HEK293 (cell line): ENCODE measurements at regions not wholly inside any gene's neighbourhood (a gene's known extent, or its start where the extent isn't known, plus 50 kb on each side); places are given as distances from the start of the nearest gene placed in this dataset.

Experiments
- CTCF ChIA-PET: fragments of 350-600 bp; formaldehyde crosslinking; extraction: SDS; loops from one replicate; lab custom pipeline; 2021; ENCODE audit warnings: antibody characterized with exemption; lab: Yijun Ruan, JAX
- POLR2A ChIA-PET: fragments of 300-600 bp; formaldehyde crosslinking; extraction: SDS; loops from one replicate; lab custom pipeline; 2020; ENCODE audit warnings: antibody characterized with exemption, inconsistent platforms; lab: Yijun Ruan, JAX
- H3K27ac ChIP-seq: fragments of 200-500 bp; sonication (Bioruptor generic); 2 replicates; pipeline ENCODE4 v1.5.1; 2014; ENCODE audit warnings: low read depth, low read length, control low read depth, inconsistent platforms; ENCODE audit errors: extremely low read depth
- H3K36me3 ChIP-seq, 2 experiments: fragments of 200-500 bp in 1 of 2; sonication (Bioruptor generic) in 1 of 2; 1 replicate in 1 of 2; 2 replicates in 1 of 2; pipeline ENCODE4 v1.5.1; 2014 to 2017; ENCODE audit warnings: inconsistent platforms in 2 of 2, low read length in 2 of 2; ENCODE audit not compliant: control insufficient read depth in 2 of 2, insufficient read depth in 1 of 2
- H3K4me1 ChIP-seq: fragments of 200-500 bp; sonication (Bioruptor generic); 2 replicates; pipeline ENCODE4 v1.5.1; 2014; ENCODE audit warnings: mild to moderate bottlenecking, low read length, inconsistent platforms; ENCODE audit not compliant: control insufficient read depth, insufficient read depth
- H3K4me3 ChIP-seq: 2 replicates; pipeline ENCODE4 v1.5.1; 2011; ENCODE audit warnings: low read depth, mild to moderate bottlenecking, control low read depth, low read length, moderate library complexity
- H3K9me3 ChIP-seq: fragments of 200-500 bp; sonication (Bioruptor generic); 2 replicates; pipeline ENCODE4 v1.5.1; 2014; ENCODE audit warnings: low read depth, low read length, inconsistent platforms; ENCODE audit not compliant: control insufficient read depth, insufficient read depth
- BCL11A ChIP-seq: fragments of 450-650 bp; formaldehyde crosslinking; IDR thresholded peaks from 2 replicates; pipeline ENCODE4 v1.5.1; 2016; ENCODE audit warnings: low read depth, missing biosample characterization, missing genetic modification characterization
- EGR2 ChIP-seq: fragments of 450-650 bp; formaldehyde crosslinking; IDR thresholded peaks from 2 replicates; pipeline ENCODE4 v1.5.1; 2016; ENCODE audit warnings: low read depth, missing biosample characterization, missing genetic modification characterization
- FEZF1 ChIP-seq: fragments of 450-650 bp; formaldehyde crosslinking; IDR thresholded peaks from 2 replicates; pipeline ENCODE4 v1.5.1; 2016; ENCODE audit warnings: missing biosample characterization, missing genetic modification characterization
- OSR2 ChIP-seq: fragments of 450-650 bp; formaldehyde crosslinking; IDR thresholded peaks from 2 replicates; pipeline ENCODE4 v1.5.1; 2016; ENCODE audit warnings: missing biosample characterization, missing genetic modification characterization
- SCRT1 ChIP-seq: fragments of 450-650 bp; formaldehyde crosslinking; IDR thresholded peaks from 2 replicates; pipeline ENCODE4 v1.5.1; 2016; ENCODE audit warnings: missing biosample characterization, missing genetic modification characterization, borderline replicate concordance
- SCRT2 ChIP-seq: fragments of 450-650 bp; formaldehyde crosslinking; IDR thresholded peaks from 2 replicates; pipeline ENCODE4 v1.5.1; 2016; ENCODE audit warnings: missing biosample characterization, missing genetic modification characterization
- SP2 ChIP-seq: fragments of 450-650 bp; formaldehyde crosslinking; IDR thresholded peaks from 2 replicates; pipeline ENCODE4 v1.5.1; 2016; ENCODE audit warnings: missing biosample characterization, missing genetic modification characterization
- SP7 ChIP-seq: fragments of 450-650 bp; formaldehyde crosslinking; IDR thresholded peaks from 2 replicates; pipeline ENCODE4 v1.5.1; 2016; ENCODE audit warnings: missing biosample characterization, missing genetic modification characterization
- ZBTB48 ChIP-seq: fragments of 450-650 bp; formaldehyde crosslinking; IDR thresholded peaks from 2 replicates; pipeline ENCODE4 v1.5.1; 2016; ENCODE audit warnings: missing biosample characterization, missing genetic modification characterization
- ZBTB8A ChIP-seq: fragments of 450-650 bp; formaldehyde crosslinking; IDR thresholded peaks from 2 replicates; pipeline ENCODE4 v1.5.1; 2016; ENCODE audit warnings: missing biosample characterization, missing genetic modification characterization
- ZFHX2 ChIP-seq: fragments of 450-650 bp; formaldehyde crosslinking; conservative IDR thresholded peaks from 2 replicates; pipeline ENCODE4 v1.5.1; 2016; ENCODE audit warnings: missing biosample characterization, missing genetic modification characterization
- ZNF10 ChIP-seq: fragments of 450-650 bp; formaldehyde crosslinking; IDR thresholded peaks from 2 replicates; pipeline ENCODE4 v1.5.1; 2017; ENCODE audit warnings: missing biosample characterization, missing genetic modification characterization
- ZNF16 ChIP-seq: fragments of 450-650 bp; formaldehyde crosslinking; IDR thresholded peaks from 2 replicates; pipeline ENCODE4 v1.5.1; 2016; ENCODE audit warnings: low read depth, missing biosample characterization, missing genetic modification characterization
- ZNF184 ChIP-seq: fragments of 450-650 bp; IDR thresholded peaks from 2 replicates; pipeline ENCODE4 v1.5.1; 2018; ENCODE audit warnings: missing biosample characterization, mild to moderate bottlenecking, missing genetic modification characterization
- ZNF2 ChIP-seq: fragments of 450-650 bp; formaldehyde crosslinking; IDR thresholded peaks from 2 replicates; pipeline ENCODE4 v1.5.1; 2016; ENCODE audit warnings: missing biosample characterization, missing genetic modification characterization
- ZNF211 ChIP-seq: fragments of 450-650 bp; formaldehyde crosslinking; IDR thresholded peaks from 2 replicates; pipeline ENCODE4 v1.5.1; 2016; ENCODE audit warnings: low read depth, missing biosample characterization, missing genetic modification characterization
- ZNF221 ChIP-seq: fragments of 450-650 bp; formaldehyde crosslinking; IDR thresholded peaks from 2 replicates; pipeline ENCODE4 v1.5.1; 2017; ENCODE audit warnings: missing biosample characterization, missing genetic modification characterization, borderline replicate concordance
- ZNF24 ChIP-seq: fragments of 450-650 bp; formaldehyde crosslinking; IDR thresholded peaks from 2 replicates; pipeline ENCODE4 v1.5.1; 2016; ENCODE audit warnings: missing biosample characterization, missing genetic modification characterization
- ZNF341 ChIP-seq: fragments of 450-650 bp; formaldehyde crosslinking; IDR thresholded peaks from 2 replicates; pipeline ENCODE4; 2016; ENCODE audit warnings: low read depth, missing biosample characterization, missing genetic modification characterization
- ZNF48 ChIP-seq: fragments of 450-650 bp; formaldehyde crosslinking; IDR thresholded peaks from 2 replicates; pipeline ENCODE4 v1.5.1; 2016; ENCODE audit warnings: missing biosample characterization, missing genetic modification characterization
- ZNF514 ChIP-seq: fragments of 450-650 bp; formaldehyde crosslinking; IDR thresholded peaks from 2 replicates; pipeline ENCODE4 v1.5.1; 2016; ENCODE audit warnings: missing biosample characterization, missing genetic modification characterization
- ZNF521 ChIP-seq: fragments of 450-650 bp; formaldehyde crosslinking; IDR thresholded peaks from 2 replicates; pipeline ENCODE4 v1.5.1; 2017; ENCODE audit warnings: missing biosample characterization, mild to moderate bottlenecking, missing genetic modification characterization
- ZNF544 ChIP-seq: fragments of 450-650 bp; formaldehyde crosslinking; IDR thresholded peaks from 2 replicates; pipeline ENCODE4 v1.5.0; 2017; ENCODE audit warnings: missing biosample characterization, missing genetic modification characterization
- ZNF558 ChIP-seq: fragments of 450-650 bp; formaldehyde crosslinking; IDR thresholded peaks from 2 replicates; pipeline ENCODE4 v1.5.1; 2016; ENCODE audit warnings: missing biosample characterization, missing genetic modification characterization
- ZNF585B ChIP-seq: fragments of 450-650 bp; formaldehyde crosslinking; IDR thresholded peaks from 2 replicates; pipeline ENCODE4 v1.5.1; 2016; ENCODE audit warnings: missing biosample characterization, missing genetic modification characterization
- ZNF600 ChIP-seq: fragments of 450-650 bp; formaldehyde crosslinking; IDR thresholded peaks from 2 replicates; pipeline ENCODE4 v1.5.1; 2016; ENCODE audit warnings: missing biosample characterization, missing genetic modification characterization
- ZNF664 ChIP-seq: fragments of 450-650 bp; formaldehyde crosslinking; IDR thresholded peaks from 2 replicates; pipeline ENCODE4 v1.5.1; 2016; ENCODE audit warnings: missing biosample characterization, missing genetic modification characterization
- ZNF776 ChIP-seq: fragments of 450-650 bp; formaldehyde crosslinking; IDR thresholded peaks from 2 replicates; pipeline ENCODE4 v1.5.0; 2017; ENCODE audit warnings: missing biosample characterization, missing genetic modification characterization, borderline replicate concordance
- TF ChIP-seq, protein P1 (sequence below): fragments of 450-650 bp; formaldehyde crosslinking; IDR thresholded peaks from 2 replicates; pipeline ENCODE4 v1.5.1; 2016; ENCODE audit warnings: missing biosample characterization, missing genetic modification characterization
- TF ChIP-seq, protein P2 (sequence below): fragments of 450-650 bp; formaldehyde crosslinking; IDR thresholded peaks from 2 replicates; pipeline ENCODE4 v1.5.1; 2016; ENCODE audit warnings: missing biosample characterization, missing genetic modification characterization
- TF ChIP-seq, protein P3 (sequence below): fragments of 450-650 bp; formaldehyde crosslinking; IDR thresholded peaks from 2 replicates; pipeline ENCODE4 v1.5.1; 2016; ENCODE audit warnings: missing biosample characterization, missing genetic modification characterization

DNA sequence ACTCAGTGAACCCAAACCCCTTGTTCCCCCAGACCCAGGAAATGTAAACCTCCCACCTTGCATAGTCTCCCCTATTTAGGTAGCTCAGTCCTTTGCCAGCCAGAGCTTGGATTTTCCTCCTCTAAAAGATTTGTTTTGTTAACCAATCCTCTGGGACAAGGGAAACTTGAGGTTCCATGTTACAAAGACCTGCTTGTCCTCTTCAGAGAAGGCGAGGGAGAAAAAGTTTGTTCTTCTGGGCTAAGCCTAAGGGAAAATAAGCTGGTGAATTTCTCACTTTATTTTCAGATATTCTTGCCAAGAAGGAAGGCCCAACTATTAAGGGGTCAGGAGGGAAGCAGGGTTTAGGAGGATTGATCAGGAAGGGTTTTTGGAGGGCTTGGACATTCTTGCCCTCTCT lies 136.1 kb upstream of the PROK2 start:
- H3K9me3 ChIP-seq: no peaks in the 10 kb centered on the region
- no peaks in the 10 kb centered on the region for H3K4me1 ChIP-seq
- no peak overlapping the region for H3K4me3 ChIP-seq
- no peaks in the 10 kb centered on the region for H3K36me3 ChIP-seq
- H3K27ac ChIP-seq: no peak overlapping the region
- CTCF ChIA-PET: no interaction called here
- no peak for TF ChIP-seq ZNF16 (tag by site-specific recombination)
- TF ChIP-seq SCRT1 (tag by site-specific recombination): no peak
- no peak for TF ChIP-seq ZNF585B (tag by site-specific recombination)
- no peak for TF ChIP-seq ZBTB48 (tag by site-specific recombination)
- TF ChIP-seq ZNF48 (tag by site-specific recombination): no peak
- no peak for TF ChIP-seq ZNF544 (tag by site-specific recombination)
- no peak for TF ChIP-seq OSR2 (tag by site-specific recombination)
- no peak for TF ChIP-seq ZNF10 (tag by site-specific recombination)
- TF ChIP-seq EGR2: no peak
- TF ChIP-seq ZNF221: no peak
- no peak for TF ChIP-seq ZNF211 (tag by site-specific recombination)
- no peak for TF ChIP-seq ZBTB8A (tag by site-specific recombination)
- no peak for TF ChIP-seq ZNF341 (tag by site-specific recombination)
- no peak for TF ChIP-seq ZNF24 (tag by site-specific recombination)
- POLR2A ChIA-PET: interaction anchor here (0.5 kb wide), 1 partner anchor 28 kb away, joined by 3 read pairs; no protein-coding TSS in a partner anchor

DNA sequence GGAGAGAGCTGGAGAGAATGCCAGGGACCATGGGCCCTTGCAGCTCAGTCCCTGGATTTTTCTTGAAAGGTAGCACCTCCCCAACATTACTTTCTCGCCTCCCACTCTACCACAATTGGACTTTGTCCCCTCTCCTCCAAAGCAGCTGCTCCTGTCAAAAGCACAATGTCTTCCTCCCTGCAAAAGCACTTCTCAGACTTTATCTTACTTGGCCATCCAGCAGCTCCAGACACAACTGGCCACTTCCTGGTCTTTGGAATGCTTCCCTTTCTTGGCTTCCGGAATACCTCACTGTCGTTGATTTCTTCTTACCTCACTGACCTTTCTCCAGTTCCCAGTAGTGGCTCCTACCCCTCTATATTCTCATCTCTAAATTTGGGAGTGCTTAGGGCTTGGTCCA lies 134.6 kb upstream of the PROK2 start:
- POLR2A ChIA-PET: no interaction called here
- Histone ChIP-seq H3K27ac (no peak overlapping the region), H3K4me1 (no peaks in the 10 kb centered on the region), H3K9me3 (no peaks in the 10 kb centered on the region), H3K4me3 (no peak overlapping the region), H3K36me3 (no peaks in the 10 kb centered on the region)
- TF ChIP-seq, protein P1, sequence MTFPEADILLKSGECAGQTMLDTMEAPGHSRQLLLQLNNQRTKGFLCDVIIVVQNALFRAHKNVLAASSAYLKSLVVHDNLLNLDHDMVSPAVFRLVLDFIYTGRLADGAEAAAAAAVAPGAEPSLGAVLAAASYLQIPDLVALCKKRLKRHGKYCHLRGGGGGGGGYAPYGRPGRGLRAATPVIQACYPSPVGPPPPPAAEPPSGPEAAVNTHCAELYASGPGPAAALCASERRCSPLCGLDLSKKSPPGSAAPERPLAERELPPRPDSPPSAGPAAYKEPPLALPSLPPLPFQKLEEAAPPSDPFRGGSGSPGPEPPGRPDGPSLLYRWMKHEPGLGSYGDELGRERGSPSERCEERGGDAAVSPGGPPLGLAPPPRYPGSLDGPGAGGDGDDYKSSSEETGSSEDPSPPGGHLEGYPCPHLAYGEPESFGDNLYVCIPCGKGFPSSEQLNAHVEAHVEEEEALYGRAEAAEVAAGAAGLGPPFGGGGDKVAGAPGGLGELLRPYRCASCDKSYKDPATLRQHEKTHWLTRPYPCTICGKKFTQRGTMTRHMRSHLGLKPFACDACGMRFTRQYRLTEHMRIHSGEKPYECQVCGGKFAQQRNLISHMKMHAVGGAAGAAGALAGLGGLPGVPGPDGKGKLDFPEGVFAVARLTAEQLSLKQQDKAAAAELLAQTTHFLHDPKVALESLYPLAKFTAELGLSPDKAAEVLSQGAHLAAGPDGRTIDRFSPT: no peak
- TF ChIP-seq, protein P2, sequence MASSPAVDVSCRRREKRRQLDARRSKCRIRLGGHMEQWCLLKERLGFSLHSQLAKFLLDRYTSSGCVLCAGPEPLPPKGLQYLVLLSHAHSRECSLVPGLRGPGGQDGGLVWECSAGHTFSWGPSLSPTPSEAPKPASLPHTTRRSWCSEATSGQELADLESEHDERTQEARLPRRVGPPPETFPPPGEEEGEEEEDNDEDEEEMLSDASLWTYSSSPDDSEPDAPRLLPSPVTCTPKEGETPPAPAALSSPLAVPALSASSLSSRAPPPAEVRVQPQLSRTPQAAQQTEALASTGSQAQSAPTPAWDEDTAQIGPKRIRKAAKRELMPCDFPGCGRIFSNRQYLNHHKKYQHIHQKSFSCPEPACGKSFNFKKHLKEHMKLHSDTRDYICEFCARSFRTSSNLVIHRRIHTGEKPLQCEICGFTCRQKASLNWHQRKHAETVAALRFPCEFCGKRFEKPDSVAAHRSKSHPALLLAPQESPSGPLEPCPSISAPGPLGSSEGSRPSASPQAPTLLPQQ (tag by site-specific recombination): no peak
- no peak for TF ChIP-seq ZNF2 (tag by site-specific recombination)
- no peak for TF ChIP-seq ZNF521 (tag by site-specific recombination)
- no peak for TF ChIP-seq ZNF664 (tag by site-specific recombination)
- no peak for TF ChIP-seq ZFHX2 (tag by site-specific recombination)
- TF ChIP-seq BCL11A (tag by site-specific recombination): no peak
- no peak for TF ChIP-seq ZNF514 (tag by site-specific recombination)
- no peak for TF ChIP-seq SP7
- no peak for TF ChIP-seq ZNF600 (tag by site-specific recombination)
- TF ChIP-seq ZNF341 (tag by site-specific recombination): no peak
- no peak for TF ChIP-seq SCRT2 (tag by site-specific recombination)
- TF ChIP-seq ZNF776 (tag by site-specific recombination): no peak
- no peak for TF ChIP-seq FEZF1 (tag by site-specific recombination)
- no peak for TF ChIP-seq ZNF184 (tag by site-specific recombination)
- TF ChIP-seq, protein P3, sequence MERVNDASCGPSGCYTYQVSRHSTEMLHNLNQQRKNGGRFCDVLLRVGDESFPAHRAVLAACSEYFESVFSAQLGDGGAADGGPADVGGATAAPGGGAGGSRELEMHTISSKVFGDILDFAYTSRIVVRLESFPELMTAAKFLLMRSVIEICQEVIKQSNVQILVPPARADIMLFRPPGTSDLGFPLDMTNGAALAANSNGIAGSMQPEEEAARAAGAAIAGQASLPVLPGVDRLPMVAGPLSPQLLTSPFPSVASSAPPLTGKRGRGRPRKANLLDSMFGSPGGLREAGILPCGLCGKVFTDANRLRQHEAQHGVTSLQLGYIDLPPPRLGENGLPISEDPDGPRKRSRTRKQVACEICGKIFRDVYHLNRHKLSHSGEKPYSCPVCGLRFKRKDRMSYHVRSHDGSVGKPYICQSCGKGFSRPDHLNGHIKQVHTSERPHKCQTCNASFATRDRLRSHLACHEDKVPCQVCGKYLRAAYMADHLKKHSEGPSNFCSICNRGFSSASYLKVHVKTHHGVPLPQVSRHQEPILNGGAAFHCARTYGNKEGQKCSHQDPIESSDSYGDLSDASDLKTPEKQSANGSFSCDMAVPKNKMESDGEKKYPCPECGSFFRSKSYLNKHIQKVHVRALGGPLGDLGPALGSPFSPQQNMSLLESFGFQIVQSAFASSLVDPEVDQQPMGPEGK (tag by site-specific recombination): no peak
- no peak for TF ChIP-seq ZNF558
- no peak for TF ChIP-seq ZNF10 (tag by site-specific recombination)
- no peak for TF ChIP-seq SP2 (tag by site-specific recombination)
- CTCF ChIA-PET: interaction anchor here (1.3 kb wide), 1 partner anchor 11 kb away, joined by 4 read pairs; no protein-coding TSS in a partner anchor
